GM12878 (cell line): ENCODE measurements at regions not wholly inside any gene's neighbourhood (a gene's known extent, or its start where the extent isn't known, plus 50 kb on each side); places are given as distances from the start of the nearest gene placed in this dataset.

ENCODE experiments used
- ATF2 ChIP-seq: IDR thresholded peaks from 2 replicates; pipeline ENCODE4 v1.6.1; 2012; ENCODE audit warnings: low read length, inconsistent platforms
- BRCA1 ChIP-seq: IDR thresholded peaks from 2 replicates; pipeline ENCODE4 v1.6.1; 2011; ENCODE audit warnings: low read depth, low read length, improper control_type of control experiment
- ETV6 ChIP-seq, 2 experiments: fragments of 450-650 bp in 1 of 2; IDR thresholded peaks in 1 of 2; conservative IDR thresholded peaks in 1 of 2; 2 replicates each; pipeline ENCODE4 v1.6.1; 2014; ENCODE audit warnings: antibody characterized with exemption in 1 of 2, borderline replicate concordance in 1 of 2, low read depth in 1 of 2, mild to moderate bottlenecking in 1 of 2, moderate library complexity in 1 of 2
- JUND ChIP-seq: IDR thresholded peaks from 2 replicates; pipeline ENCODE4 v1.6.1; 2012; ENCODE audit warnings: low read depth, mild to moderate bottlenecking, low read length, improper control_type of control experiment, moderate library complexity
- MLLT1 ChIP-seq: fragments of 450-650 bp; IDR thresholded peaks from 2 replicates; pipeline ENCODE4 v1.6.1; 2016; ENCODE audit warnings: mild to moderate bottlenecking
- NR2C2 ChIP-seq: IDR thresholded peaks from 2 replicates; pipeline ENCODE4 v1.6.1; 2011; ENCODE audit warnings: borderline replicate concordance, low read depth; ENCODE audit not compliant: control insufficient read depth, insufficient read length
- TF ChIP-seq, protein P1 (sequence below): fragments of 150-350 bp; IDR thresholded peaks from 2 replicates; pipeline ENCODE4 v1.6.1; 2016; ENCODE audit warnings: low read depth, low read length

GRCh38 chr11:41659985-41660384 lies 200.5 kb upstream of the LRRC4C start (continued):
- no peak for TF ChIP-seq ETV6 (conservative IDR thresholded peaks at IDR 0.05 in 1 of 2, IDR thresholded peaks at IDR 0.05 in 1 of 2; ENCODE audit: borderline replicate concordance in 1 of 2, low read depth in 1 of 2)
- no peak for TF ChIP-seq BRCA1
- no peak for TF ChIP-seq JUND
- TF ChIP-seq MLLT1, result no peak
- TF ChIP-seq ATF2, result no peak
- TF ChIP-seq, protein P1, sequence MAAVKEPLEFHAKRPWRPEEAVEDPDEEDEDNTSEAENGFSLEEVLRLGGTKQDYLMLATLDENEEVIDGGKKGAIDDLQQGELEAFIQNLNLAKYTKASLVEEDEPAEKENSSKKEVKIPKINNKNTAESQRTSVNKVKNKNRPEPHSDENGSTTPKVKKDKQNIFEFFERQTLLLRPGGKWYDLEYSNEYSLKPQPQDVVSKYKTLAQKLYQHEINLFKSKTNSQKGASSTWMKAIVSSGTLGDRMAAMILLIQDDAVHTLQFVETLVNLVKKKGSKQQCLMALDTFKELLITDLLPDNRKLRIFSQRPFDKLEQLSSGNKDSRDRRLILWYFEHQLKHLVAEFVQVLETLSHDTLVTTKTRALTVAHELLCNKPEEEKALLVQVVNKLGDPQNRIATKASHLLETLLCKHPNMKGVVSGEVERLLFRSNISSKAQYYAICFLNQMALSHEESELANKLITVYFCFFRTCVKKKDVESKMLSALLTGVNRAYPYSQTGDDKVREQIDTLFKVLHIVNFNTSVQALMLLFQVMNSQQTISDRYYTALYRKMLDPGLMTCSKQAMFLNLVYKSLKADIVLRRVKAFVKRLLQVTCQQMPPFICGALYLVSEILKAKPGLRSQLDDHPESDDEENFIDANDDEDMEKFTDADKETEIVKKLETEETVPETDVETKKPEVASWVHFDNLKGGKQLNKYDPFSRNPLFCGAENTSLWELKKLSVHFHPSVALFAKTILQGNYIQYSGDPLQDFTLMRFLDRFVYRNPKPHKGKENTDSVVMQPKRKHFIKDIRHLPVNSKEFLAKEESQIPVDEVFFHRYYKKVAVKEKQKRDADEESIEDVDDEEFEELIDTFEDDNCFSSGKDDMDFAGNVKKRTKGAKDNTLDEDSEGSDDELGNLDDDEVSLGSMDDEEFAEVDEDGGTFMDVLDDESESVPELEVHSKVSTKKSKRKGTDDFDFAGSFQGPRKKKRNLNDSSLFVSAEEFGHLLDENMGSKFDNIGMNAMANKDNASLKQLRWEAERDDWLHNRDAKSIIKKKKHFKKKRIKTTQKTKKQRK, result no peak
- no peak for TF ChIP-seq NR2C2
- TF ChIP-seq, all 136 proteins: peak for 0
